HK-2 (cell line): ENCODE measurements at regions not wholly inside any gene's neighbourhood (a gene's known extent, or its start where the extent isn't known, plus 50 kb on each side); places are given as distances from the start of the nearest gene placed in this dataset.
A peak's percentile ranks its signal among the peaks of the same experiment; 100 is the strongest.
"Not testable (repeated sequence)": the region's sequence is repeated elsewhere in the genome, so short reads cannot be mapped to it uniquely, and the experiment has no call there.

Source experiments
- DNase-seq: peaks from one replicate; pipeline ENCODE4 v3.0.0-alpha.2; 2018; ENCODE audit not compliant: unreplicated experiment

GRCh38 chr4:171348090-171348489, 465.1 kb upstream of the GALNTL6 start:
- DNase-seq, result no peak

GRCh38 chr4:171342646-171343045, 470.6 kb upstream of the GALNTL6 start:
- DNase-seq, result no peak

GRCh38 chr4:171340258-171340657, 472.9 kb upstream of the GALNTL6 start:
- no peak for DNase-seq

GRCh38 chr4:171334549-171334948, 478.7 kb upstream of the GALNTL6 start:
- no peak for DNase-seq

- DNase-seq, result no peak
Observed at GRCh38 chr4:171308661-171309060, 504.5 kb upstream of the GALNTL6 start.

- DNase-seq, result not testable (repeated sequence)
Observed at GRCh38 chr4:171298048-171298718, 515.0 kb upstream of the GALNTL6 start.

- DNase-seq, result no peak
Observed at GRCh38 chr4:171288816-171289432, 524.3 kb upstream of the GALNTL6 start.

- DNase-seq, result no peak
Observed at GRCh38 chr4:171281359-171281758, 531.8 kb upstream of the GALNTL6 start.

GRCh38 chr4:171279131-171279530, 534.1 kb upstream of the GALNTL6 start:
- DNase-seq, result no peak

GRCh38 chr4:171266671-171267070, 546.5 kb upstream of the GALNTL6 start:
- no peak for DNase-seq

GRCh38 chr4:171265190-171265818, 547.9 kb upstream of the GALNTL6 start:
- DNase-seq, result no peak

GRCh38 chr4:171256223-171256622, 557.0 kb upstream of the GALNTL6 start:
- DNase-seq, result no peak

GRCh38 chr4:171246948-171247347, 566.3 kb upstream of the GALNTL6 start:
- no peak for DNase-seq

- DNase-seq, result no peak
Observed at GRCh38 chr4:171242831-171243230, 570.4 kb upstream of the GALNTL6 start.

GRCh38 chr4:171239196-171239595, 574.0 kb upstream of the GALNTL6 start:
- no peak for DNase-seq

GRCh38 chr4:171235521-171235920, 577.7 kb upstream of the GALNTL6 start:
- no peak for DNase-seq

- not testable (repeated sequence) for DNase-seq
Observed at GRCh38 chr4:171229354-171229753, 583.9 kb upstream of the GALNTL6 start.

- DNase-seq, result no peak
Observed at GRCh38 chr4:171221181-171221580, 592.0 kb upstream of the GALNTL6 start.

GRCh38 chr4:171203425-171203824, 609.8 kb upstream of the GALNTL6 start:
- peak; percentile 5 for DNase-seq

GRCh38 chr4:171202908-171203307, 610.3 kb upstream of the GALNTL6 start:
- no peak for DNase-seq

- DNase-seq, result no peak
Observed at GRCh38 chr4:171186700-171187099, 626.5 kb upstream of the GALNTL6 start.

- DNase-seq, result no peak
Observed at GRCh38 chr4:171181090-171181489, 632.1 kb upstream of the GALNTL6 start.

- no peak for DNase-seq
Observed at GRCh38 chr4:171170671-171171070, 642.5 kb upstream of the GALNTL6 start.
